ENCODE measurements at regions not wholly inside any gene's neighbourhood (a gene's known extent, or its start where the extent isn't known, plus 50 kb on each side); places are given as distances from the start of the nearest gene placed in this dataset.

- no peaks in the 10 kb centered on the region for H3K79me2 ChIP-seq
- no peaks in the 10 kb centered on the region for H3K4me1 ChIP-seq (ENCODE audit: insufficient read depth)
- H4K20me1 ChIP-seq (ENCODE audit: insufficient read depth, poor library complexity, severe bottlenecking), result no peaks in the 10 kb centered on the region
- H3K4me3 ChIP-seq, result no peak overlapping the region
- no peak overlapping the region for H2AFZ ChIP-seq
- H3K9me3 ChIP-seq (ENCODE audit: low read depth), result no peaks in the 10 kb centered on the region
- no peaks in the 10 kb centered on the region for H3K27me3 ChIP-seq
- no peaks in the 10 kb centered on the region for H3K36me3 ChIP-seq (replicated peaks; ENCODE audit: insufficient read depth, low read depth)
- TF ChIP-seq, protein P1, sequence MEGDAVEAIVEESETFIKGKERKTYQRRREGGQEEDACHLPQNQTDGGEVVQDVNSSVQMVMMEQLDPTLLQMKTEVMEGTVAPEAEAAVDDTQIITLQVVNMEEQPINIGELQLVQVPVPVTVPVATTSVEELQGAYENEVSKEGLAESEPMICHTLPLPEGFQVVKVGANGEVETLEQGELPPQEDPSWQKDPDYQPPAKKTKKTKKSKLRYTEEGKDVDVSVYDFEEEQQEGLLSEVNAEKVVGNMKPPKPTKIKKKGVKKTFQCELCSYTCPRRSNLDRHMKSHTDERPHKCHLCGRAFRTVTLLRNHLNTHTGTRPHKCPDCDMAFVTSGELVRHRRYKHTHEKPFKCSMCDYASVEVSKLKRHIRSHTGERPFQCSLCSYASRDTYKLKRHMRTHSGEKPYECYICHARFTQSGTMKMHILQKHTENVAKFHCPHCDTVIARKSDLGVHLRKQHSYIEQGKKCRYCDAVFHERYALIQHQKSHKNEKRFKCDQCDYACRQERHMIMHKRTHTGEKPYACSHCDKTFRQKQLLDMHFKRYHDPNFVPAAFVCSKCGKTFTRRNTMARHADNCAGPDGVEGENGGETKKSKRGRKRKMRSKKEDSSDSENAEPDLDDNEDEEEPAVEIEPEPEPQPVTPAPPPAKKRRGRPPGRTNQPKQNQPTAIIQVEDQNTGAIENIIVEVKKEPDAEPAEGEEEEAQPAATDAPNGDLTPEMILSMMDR (IDR thresholded peaks at IDR 0.05; ENCODE audit: poor library complexity), result no peak
- no peak for TF ChIP-seq EZH2 (IDR thresholded peaks at IDR 0.05; ENCODE audit: borderline replicate concordance)
- TF ChIP-seq EZH2phosphoT487 (IDR thresholded peaks at IDR 0.05; ENCODE audit: low read depth, severe bottlenecking, unreplicated experiment), result no peak
- H3K27ac ChIP-seq, result no peak overlapping the region
- no peaks in the 10 kb centered on the region for H3K9me2 ChIP-seq (replicated peaks; ENCODE audit: insufficient read depth)
- no peak for DNase-seq (ENCODE audit: low spot score)
- no peak overlapping the region for H3K4me2 ChIP-seq
- WGBS (ENCODE audit: low lambda C conversion rate, missing lambda C conversion rate), result 83% methylated on average over 1 of the region's 1 CpG
Measured at GRCh38 chr1:194069831-194070218, 883.4 kb upstream of the B3GALT2 start.

- no peaks in the 10 kb centered on the region for H3K9me2 ChIP-seq (replicated peaks; ENCODE audit: insufficient read depth)
- H3K4me2 ChIP-seq, result no peak overlapping the region
- H3K9me3 ChIP-seq (ENCODE audit: low read depth), result no peaks in the 10 kb centered on the region
- no peak overlapping the region for H3K27ac ChIP-seq
- WGBS (ENCODE audit: low lambda C conversion rate, missing lambda C conversion rate), result 88% methylated on average over 7 of the region's 7 CpGs
- H4K20me1 ChIP-seq (ENCODE audit: insufficient read depth, poor library complexity, severe bottlenecking), result no peaks in the 10 kb centered on the region
- TF ChIP-seq EZH2 (IDR thresholded peaks at IDR 0.05; ENCODE audit: borderline replicate concordance), result no peak
- TF ChIP-seq, protein P1 (IDR thresholded peaks at IDR 0.05; ENCODE audit: poor library complexity), result no peak
- no peak for TF ChIP-seq EZH2phosphoT487 (IDR thresholded peaks at IDR 0.05; ENCODE audit: low read depth, severe bottlenecking, unreplicated experiment)
- H3K79me2 ChIP-seq, result no peaks in the 10 kb centered on the region
- no peaks in the 10 kb centered on the region for H3K36me3 ChIP-seq (replicated peaks; ENCODE audit: insufficient read depth, low read depth)
- DNase-seq (ENCODE audit: low spot score), result peak; percentile 8
- no peak overlapping the region for H3K4me3 ChIP-seq
- no peaks in the 10 kb centered on the region for H3K27me3 ChIP-seq
- no peak overlapping the region for H2AFZ ChIP-seq
- H3K4me1 ChIP-seq (ENCODE audit: insufficient read depth), result no peaks in the 10 kb centered on the region
Measured at GRCh38 chr1:194069168-194069830, 882.9 kb upstream of the B3GALT2 start.

GRCh38 chr1:194068446-194069167 is 882.2 kb upstream of the B3GALT2 start:
- WGBS (ENCODE audit: low lambda C conversion rate, missing lambda C conversion rate), result 83% methylated on average over 5 of the region's 5 CpGs
- H2AFZ ChIP-seq, result no peak overlapping the region
- H3K4me1 ChIP-seq (ENCODE audit: insufficient read depth), result no peaks in the 10 kb centered on the region
- TF ChIP-seq EZH2phosphoT487 (IDR thresholded peaks at IDR 0.05; ENCODE audit: low read depth, severe bottlenecking, unreplicated experiment), result no peak
- no peak overlapping the region for H3K4me2 ChIP-seq
- no peaks in the 10 kb centered on the region for H3K36me3 ChIP-seq (replicated peaks; ENCODE audit: insufficient read depth, low read depth)
- no peaks in the 10 kb centered on the region for H3K9me3 ChIP-seq (ENCODE audit: low read depth)
- no peaks in the 10 kb centered on the region for H3K27me3 ChIP-seq
- no peaks in the 10 kb centered on the region for H4K20me1 ChIP-seq (ENCODE audit: insufficient read depth, poor library complexity, severe bottlenecking)
- no peaks in the 10 kb centered on the region for H3K79me2 ChIP-seq
- no peak for DNase-seq (ENCODE audit: low spot score)
- H3K9me2 ChIP-seq (replicated peaks; ENCODE audit: insufficient read depth), result no peaks in the 10 kb centered on the region
- H3K4me3 ChIP-seq, result no peak overlapping the region
- H3K27ac ChIP-seq, result no peak overlapping the region

DNA sequence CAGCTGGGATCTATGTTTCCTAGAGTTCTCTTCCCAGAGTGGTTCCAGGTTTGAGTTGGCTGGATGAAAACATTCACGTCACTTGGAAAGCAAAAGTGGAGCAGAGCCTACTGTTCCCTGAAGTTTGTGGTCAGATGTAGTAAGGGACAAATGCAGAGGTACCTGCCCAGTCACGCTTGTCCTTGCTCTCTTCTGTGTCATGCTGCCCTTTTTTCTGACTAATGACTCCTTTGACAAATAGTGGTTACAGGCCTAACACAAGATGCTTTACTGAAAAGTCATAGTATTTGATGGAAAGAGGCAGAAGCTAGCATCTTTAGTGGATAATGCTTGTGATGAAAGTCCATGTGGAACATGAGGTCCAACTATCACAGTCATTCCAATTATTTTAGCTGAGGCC is 881.4 kb upstream of the B3GALT2 start:
- Histone ChIP-seq H2AFZ (no peak overlapping the region), H3K4me1 (ENCODE audit: insufficient read depth) (no peaks in the 10 kb centered on the region), H3K9me2 (replicated peaks; ENCODE audit: insufficient read depth) (no peaks in the 10 kb centered on the region), H3K4me3 (no peak overlapping the region), H3K27me3 (no peaks in the 10 kb centered on the region), H3K4me2 (no peak overlapping the region), H4K20me1 (ENCODE audit: insufficient read depth, poor library complexity, severe bottlenecking) (no peaks in the 10 kb centered on the region), H3K79me2 (no peaks in the 10 kb centered on the region), H3K27ac (no peak overlapping the region), H3K9me3 (ENCODE audit: low read depth) (no peaks in the 10 kb centered on the region), H3K36me3 (replicated peaks; ENCODE audit: insufficient read depth, low read depth) (no peaks in the 10 kb centered on the region)
- no peak for DNase-seq (ENCODE audit: low spot score)
- 88% methylated on average over 2 of the region's 2 CpGs for WGBS (ENCODE audit: low lambda C conversion rate, missing lambda C conversion rate)
- no peak for TF ChIP-seq EZH2phosphoT487 (IDR thresholded peaks at IDR 0.05; ENCODE audit: low read depth, severe bottlenecking, unreplicated experiment)
- TF ChIP-seq, protein P1 (IDR thresholded peaks at IDR 0.05; ENCODE audit: poor library complexity), result no peak
- TF ChIP-seq EZH2 (IDR thresholded peaks at IDR 0.05; ENCODE audit: borderline replicate concordance), result no peak
